Lower leg skin (tissue), 4 donors: ENCODE measurements at regions not wholly inside any gene's neighbourhood (a gene's known extent, or its start where the extent isn't known, plus 50 kb on each side); places are given as distances from the start of the nearest gene placed in this dataset.

Experiments used
- DNase-seq, 2 donors: peaks; one replicate each; pipeline ENCODE4 v3.0.0-alpha.2; 2019; ENCODE audit warnings: low spot score in 2 of 2
- H3K4me3 ChIP-seq: fragments of 200-600 bp; sonication (generic); 2 replicates; pipeline ENCODE4 v1.5.1; 2017; ENCODE audit warnings: mild to moderate bottlenecking, low read depth; ENCODE audit not compliant: poor library complexity, severe bottlenecking
- CTCF ChIP-seq, 3 donors: fragments of 450-650 bp; IDR thresholded peaks; one replicate each; pipeline ENCODE4 v1.5.1; 2016; ENCODE audit warnings: antibody characterized with exemption in 3 of 3, mild to moderate bottlenecking in 3 of 3, moderate library complexity in 2 of 3
- POLR2A ChIP-seq, 2 donors: fragments of 450-650 bp; IDR thresholded peaks; one replicate each; pipeline ENCODE4 v1.6.1; 2016 to 2017; ENCODE audit warnings: antibody characterized with exemption in 2 of 2, mild to moderate bottlenecking in 1 of 2, moderate library complexity in 1 of 2
- WGBS, 2 donors: methylation state at CpG; one replicate each; pipeline ENCODE4 v1.1.5; 2018; 5-methylcytosine and 5-hydroxymethylcytosine counted together
- intact Hi-C: fragments of 100-400 bp; cut with DNase I; formaldehyde crosslinking; loops from one replicate; pipeline ENCODE4 v1.15.0; 2023; ENCODE audit warnings: low total_unique reads

- WGBS, 2 donors, result 98 to 99% methylated on average over 2 of the region's 2 CpGs
- no peak for DNase-seq
- H3K4me3 ChIP-seq, result no peak overlapping the region
- intact Hi-C loops, result no loop called here
- TF ChIP-seq CTCF (IDR thresholded peaks at IDR 0.05), result no peak
- TF ChIP-seq POLR2A (IDR thresholded peaks at IDR 0.05), result no peak
Observed at GRCh38 chr2:144258154-144258553, 261.8 kb downstream of the ZEB2 start.

GRCh38 chr2:144256996-144257707 is 262.8 kb downstream of the ZEB2 start:
- TF ChIP-seq CTCF (IDR thresholded peaks at IDR 0.05) (no peak), POLR2A (IDR thresholded peaks at IDR 0.05) (no peak)
- H3K4me3 ChIP-seq, result no peak overlapping the region
- intact Hi-C loops, result no loop called here
- WGBS, 2 donors, result 74 to 85% methylated on average over 1 of the region's 1 CpG
- no peak for DNase-seq

DNA sequence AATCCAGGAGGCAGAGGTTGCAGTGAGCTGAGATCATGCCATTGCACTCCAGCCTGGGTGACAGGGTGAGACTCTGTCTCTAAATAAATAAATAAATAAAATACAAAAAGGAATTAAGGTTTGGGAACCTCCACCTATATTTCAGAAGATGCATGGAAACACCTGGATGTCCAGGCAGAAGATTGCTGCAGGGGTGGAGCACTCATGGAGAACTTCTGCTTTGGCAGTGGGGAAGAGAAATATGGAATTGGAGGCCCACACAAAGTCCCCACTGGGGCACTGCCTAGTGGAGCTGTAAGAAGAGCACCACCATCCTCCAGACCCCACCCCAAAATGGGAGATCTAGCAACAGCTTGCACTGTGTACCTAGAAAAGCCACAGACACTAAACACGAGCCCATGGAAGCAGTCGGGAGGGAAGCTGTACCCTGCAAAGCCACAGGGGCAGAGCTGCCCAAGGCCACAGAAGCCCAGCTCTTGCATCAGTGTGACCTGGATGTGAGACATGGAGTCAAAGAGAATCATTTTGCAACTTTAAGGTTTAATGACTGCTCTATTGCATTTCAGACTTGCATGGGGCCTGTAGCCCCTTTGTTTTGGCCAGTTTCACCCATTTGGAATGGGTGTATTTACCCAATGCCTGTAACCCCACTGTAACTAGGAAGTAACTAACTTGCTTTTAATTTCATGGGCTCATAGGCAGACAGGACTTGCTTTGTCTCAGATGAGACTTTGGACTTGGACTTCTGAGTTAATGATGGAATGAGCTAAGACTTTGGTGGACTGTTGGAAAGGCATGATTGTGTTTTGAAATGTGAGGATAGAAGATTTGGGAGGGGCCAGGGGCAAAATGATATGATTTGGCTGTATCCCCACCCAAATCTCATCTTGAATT is 265.3 kb downstream of the ZEB2 start:
- WGBS, 2 donors, result 83 to 100% methylated on average over 2 of the region's 2 CpGs
- TF ChIP-seq POLR2A (IDR thresholded peaks at IDR 0.05) (no peak), CTCF (IDR thresholded peaks at IDR 0.05) (no peak)
- no peak overlapping the region for H3K4me3 ChIP-seq
- intact Hi-C loops, result no loop called here
- DNase-seq, result no peak

- intact Hi-C loops, result no loop called here
- DNase-seq, result no peak
- TF ChIP-seq POLR2A (IDR thresholded peaks at IDR 0.05) (no peak), CTCF (IDR thresholded peaks at IDR 0.05) (no peak)
- WGBS, 2 donors, result 86 to 91% methylated on average over 4 of the region's 4 CpGs
- H3K4me3 ChIP-seq, result no peak overlapping the region
Observed at GRCh38 chr2:144253743-144254142, 266.2 kb downstream of the ZEB2 start.

- H3K4me3 ChIP-seq, result no peak overlapping the region
- intact Hi-C loops, result no loop called here
- 96 to 100% methylated on average over 1 of the region's 1 CpG for WGBS, 2 donors
- no peak for DNase-seq
- no peak for TF ChIP-seq POLR2A (IDR thresholded peaks at IDR 0.05)
- TF ChIP-seq CTCF (IDR thresholded peaks at IDR 0.05), result no peak
Observed at GRCh38 chr2:144252694-144253093, 267.2 kb downstream of the ZEB2 start.
